ENCODE measurements at regions not wholly inside any gene's neighbourhood (a gene's known extent, or its start where the extent isn't known, plus 50 kb on each side); places are given as distances from the start of the nearest gene placed in this dataset.
"Not testable (repeated sequence)": the region's sequence is repeated elsewhere in the genome, so short reads cannot be mapped to it uniquely, and the experiment has no call there.

DNA sequence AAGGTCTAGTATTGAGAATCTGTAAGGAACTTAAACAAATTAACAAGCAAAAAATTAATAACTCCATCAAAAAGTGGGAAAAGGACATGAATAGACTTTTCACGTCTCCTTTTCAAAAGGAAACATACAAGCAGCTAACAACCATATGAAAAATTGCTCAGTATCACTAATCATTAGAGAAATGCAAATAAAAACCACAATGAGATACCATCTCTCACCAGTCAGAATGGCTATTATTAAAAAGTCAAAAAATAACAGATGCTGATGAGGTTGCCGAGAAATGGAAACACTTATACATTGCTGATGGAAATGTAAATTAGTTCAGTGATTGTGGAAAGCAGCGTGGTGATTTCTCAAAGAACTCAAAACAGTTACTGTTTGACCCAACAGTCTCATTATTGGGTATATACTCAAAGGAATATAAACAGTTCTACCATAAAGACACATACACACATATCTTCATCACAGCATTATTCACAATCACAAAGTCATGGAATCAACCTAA is 410.4 kb upstream of the SMIM31 start:
- DNase-seq = no peak

DNA sequence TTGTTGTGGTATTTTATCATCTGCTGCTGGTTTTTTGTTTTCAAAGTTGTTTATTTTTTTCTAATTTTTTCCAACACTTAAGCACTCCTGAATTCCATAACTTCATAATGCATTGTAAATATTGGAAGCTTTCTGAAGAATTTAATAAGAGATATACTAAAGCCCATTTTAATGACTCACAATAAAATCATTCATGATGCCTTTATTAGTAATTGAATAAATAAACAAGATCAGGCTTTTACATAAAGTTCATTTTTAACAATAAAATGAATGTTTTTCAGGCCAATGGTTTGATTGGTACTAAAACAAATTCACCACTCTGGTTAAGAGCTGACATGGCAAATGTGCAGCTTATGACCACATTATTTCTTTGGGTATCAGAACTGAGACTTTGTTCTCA is 408.2 kb upstream of the SMIM31 start:
- no peak for DNase-seq

DNA sequence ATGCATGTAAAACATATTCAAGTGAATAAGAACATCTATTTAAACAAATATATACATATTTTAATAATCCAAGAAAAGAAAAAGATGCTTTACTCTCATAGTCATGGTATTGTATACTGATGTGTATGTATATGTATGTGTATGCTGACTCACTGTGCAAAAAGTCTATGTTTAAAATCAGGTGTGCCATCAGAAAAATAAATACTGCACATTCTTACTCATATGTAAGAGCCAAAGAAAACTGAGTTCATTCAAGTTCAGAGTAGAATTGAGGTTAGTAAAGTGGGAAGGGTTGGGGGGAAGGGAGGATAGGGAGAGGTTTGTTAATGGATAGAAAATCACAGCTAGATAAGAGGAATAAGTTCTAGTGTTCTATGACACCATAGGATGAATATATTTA is 403.9 kb upstream of the SMIM31 start:
- DNase-seq = no peak

DNA sequence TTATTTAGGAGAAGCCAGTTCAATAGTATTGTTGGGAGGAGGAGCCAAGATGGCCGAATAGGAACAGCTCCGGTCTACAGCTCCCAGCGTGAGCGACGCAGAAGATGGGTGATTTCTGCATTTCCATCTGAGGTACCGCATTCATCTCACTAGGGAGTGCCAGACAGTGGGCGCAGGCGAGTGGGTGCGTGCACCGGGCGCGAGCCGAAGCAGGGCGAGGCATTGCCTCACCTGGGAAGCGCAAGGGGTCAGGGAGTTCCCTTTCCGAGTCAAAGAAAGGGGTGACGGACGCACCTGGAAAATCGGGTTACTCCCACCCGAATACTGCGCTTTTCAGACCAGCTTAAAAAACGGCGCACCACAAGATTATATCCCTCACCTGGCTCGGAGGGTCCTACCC is 403.2 kb upstream of the SMIM31 start:
- DNase-seq = not testable (repeated sequence)

DNA sequence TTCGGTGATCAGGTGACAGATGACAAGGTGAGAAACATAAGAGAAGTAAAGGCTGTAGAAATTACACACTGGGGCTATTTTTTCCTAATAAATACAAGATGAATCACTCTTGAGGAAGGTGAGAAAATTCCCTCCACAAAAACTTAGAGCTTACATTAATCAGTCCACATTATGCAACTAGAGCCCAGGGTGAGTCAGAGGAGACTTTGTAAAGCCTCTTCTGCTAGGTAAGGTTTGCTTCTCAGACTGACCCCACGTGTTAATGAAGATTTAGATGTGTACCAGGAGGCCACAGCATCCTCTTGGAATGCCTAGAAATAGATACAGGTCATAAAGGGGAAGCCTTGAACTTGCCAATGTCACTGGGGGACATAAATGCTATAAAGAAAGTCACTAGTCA is 396.0 kb upstream of the SMIM31 start:
- no peak for DNase-seq

GRCh38 chr4:164358400-164358799 is 395.5 kb upstream of the SMIM31 start:
- DNase-seq = no peak

DNA sequence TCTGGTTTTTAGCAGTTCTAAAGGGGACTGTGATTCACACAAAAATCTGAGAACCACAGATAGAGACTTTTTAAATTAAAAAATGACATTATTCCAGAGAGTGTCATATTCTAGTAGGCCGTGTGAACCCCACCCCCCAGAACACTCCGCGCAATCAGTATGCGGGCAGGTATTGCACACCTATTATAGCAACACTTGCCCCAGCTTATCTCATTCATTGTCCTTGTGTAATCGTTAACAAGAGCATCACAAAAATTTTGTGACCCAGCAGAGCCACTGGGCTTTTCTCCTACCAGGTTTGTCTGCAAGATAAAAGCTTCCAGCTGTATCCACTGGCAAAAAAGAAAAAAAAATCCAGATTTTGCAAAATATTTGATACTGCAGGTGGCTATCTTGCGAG is 394.1 kb upstream of the SMIM31 start:
- no peak for DNase-seq

DNA sequence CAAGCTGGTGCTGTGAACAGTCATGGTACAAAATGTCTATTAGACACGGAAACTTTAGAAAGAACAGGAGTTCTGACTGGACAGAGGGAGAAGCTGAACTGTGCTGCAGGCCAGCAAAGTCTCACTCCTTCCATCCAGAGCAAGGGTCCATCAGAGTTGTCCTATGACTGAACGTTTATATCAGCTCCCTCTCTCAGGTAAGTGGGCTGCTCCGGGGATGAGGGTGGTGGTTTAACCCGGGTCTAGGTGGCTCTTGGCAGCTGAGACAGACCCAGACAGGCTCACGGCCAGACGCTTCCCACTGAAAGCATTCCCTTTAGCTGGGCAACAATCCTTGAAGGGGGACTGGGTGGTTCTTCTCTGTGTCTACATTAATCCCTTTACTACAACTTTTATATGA is 385.0 kb upstream of the SMIM31 start:
- DNase-seq = no peak

DNA sequence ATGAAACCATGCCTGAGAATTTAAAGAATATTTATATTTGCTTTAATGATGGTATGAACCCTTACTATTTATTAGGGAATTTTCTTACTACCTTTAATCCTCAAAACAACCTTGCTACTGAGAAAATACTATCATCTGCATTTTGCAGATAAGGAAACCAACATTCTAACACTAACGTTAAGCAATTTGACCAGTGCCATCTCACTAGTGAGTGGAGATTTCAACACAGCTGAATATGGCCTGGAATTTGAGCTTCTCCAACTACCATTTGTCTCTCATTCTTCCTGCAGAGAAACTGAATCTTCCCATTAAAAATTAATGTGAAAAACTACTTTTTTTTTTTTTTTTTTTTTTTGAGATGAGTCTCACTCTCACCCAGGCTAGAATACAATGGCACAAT is 380.9 kb upstream of the SMIM31 start:
- no peak for DNase-seq

- DNase-seq = no peak
Observed at GRCh38 chr4:164377277-164377676, 376.7 kb upstream of the SMIM31 start.

DNA sequence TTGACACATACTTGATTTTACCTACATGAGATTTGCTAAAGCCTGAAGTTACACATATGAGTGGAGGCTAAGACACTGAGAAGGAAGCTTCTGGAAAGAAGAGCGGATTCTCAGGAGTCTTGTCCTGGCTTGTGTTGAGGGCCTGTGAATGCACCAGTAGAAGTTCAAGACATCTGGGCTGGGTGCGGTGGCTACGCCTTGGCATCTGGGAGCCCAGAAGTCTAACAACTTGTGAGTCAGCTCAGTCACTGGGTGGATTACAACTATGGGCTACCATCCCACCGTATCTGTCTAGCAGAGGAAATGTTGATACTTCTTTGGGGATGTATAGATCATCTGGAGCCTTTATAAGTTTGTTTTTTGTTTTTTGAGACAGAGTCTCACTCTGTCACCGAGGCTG is 375.6 kb upstream of the SMIM31 start:
- DNase-seq = no peak

DNA sequence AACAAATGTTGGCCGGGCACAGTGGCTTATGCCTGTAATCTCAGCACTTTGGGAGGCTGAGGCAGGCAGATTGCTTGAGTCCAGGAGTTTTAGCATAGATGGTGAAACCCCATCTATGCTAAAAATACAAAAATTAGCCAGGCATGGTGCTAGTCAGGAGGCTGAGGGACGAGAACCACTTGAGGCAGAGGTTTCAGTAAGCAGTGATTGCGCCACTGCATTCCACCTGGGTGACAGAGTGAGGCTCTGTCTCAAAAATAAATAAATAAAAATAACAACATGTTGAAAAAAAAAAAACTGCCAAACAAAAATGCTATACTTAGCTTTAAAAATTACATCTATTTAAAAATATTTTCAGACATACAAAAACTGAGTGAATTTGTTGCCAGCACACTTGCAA is 374.2 kb upstream of the SMIM31 start:
- no peak for DNase-seq

GRCh38 chr4:164381859-164382258 is 372.1 kb upstream of the SMIM31 start:
- DNase-seq = no peak

DNA sequence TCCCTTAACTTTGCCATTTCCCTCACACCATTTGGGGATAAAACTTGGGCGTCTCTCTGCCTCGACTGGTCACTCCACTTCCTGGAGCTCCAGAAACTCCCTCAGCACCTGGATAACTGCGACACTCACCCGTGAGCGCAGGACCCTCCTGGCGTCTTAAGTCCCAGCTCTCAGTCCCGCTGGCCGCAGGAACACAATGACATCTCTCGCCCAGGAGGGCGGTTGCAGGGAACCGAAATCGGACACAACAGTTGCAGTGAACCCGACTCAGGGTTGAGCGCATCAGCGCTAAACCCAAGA is 370.9 kb upstream of the SMIM31 start:
- no peak for DNase-seq

DNA sequence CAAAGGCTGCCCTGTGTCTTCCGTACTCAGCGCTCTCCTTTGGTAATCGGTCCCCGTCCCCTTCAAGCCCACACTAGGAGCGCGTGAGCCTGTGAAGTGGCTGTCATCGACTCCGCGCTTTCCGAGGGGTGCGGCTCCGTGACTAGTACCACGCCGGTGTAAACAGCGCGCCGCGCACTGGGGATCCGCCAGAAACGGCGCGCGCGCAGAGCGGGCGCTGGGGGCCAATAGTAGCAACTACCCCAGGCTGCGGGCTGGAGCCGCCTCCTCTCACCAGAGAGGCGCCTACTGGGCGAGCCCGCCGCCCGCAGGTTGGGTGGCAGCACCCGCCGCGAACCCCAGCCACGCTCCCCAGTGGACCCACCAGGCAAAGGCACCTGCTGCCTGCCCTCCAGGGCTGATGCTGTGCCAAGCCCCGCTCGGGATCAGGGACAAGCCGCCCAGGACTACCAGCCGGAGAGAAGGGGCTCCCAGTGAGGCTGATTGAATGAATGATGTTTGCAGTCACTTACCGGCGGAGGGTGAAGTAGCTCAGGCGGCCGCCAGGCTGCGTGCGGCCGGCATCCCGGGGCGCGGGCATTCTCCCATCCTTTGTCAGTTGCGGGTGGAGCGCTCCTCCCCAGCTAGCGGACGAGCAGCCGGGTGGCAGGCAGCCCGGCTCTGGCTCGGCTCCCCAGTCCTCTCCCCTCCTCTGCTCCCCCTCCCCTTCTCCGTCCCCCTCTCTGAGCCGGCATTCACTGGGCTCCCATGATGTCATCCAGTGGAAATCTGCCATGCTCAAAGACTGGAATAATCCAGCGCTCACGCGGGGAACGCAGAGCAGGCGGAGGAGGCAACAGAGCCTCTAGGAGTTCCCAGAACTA is 370.3 kb upstream of the SMIM31 start:
- DNase-seq = no peak

DNA sequence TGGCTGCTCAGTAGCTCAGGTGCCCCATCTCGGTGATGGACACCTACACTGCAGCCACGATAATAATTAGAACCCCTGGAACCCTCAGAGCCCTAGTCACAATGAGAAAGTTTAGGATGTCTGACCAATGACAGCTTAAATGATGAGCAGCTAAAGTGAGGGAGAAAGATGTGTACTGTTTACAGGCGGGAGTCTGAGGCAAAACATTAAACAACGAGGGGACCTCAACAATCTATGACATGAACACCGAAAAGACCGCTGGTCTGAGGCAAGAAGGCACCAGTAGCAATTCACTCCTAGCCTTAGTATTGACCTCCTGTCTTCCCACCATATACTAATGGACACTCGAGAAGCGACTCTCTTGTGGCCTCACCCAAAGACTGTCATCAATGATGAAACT is 369.5 kb upstream of the SMIM31 start:
- DNase-seq = no peak

GRCh38 chr4:164396439-164396838 is 357.5 kb upstream of the SMIM31 start:
- no peak for DNase-seq

GRCh38 chr4:164402554-164402953 is 351.4 kb upstream of the SMIM31 start:
- no peak for DNase-seq

DNA sequence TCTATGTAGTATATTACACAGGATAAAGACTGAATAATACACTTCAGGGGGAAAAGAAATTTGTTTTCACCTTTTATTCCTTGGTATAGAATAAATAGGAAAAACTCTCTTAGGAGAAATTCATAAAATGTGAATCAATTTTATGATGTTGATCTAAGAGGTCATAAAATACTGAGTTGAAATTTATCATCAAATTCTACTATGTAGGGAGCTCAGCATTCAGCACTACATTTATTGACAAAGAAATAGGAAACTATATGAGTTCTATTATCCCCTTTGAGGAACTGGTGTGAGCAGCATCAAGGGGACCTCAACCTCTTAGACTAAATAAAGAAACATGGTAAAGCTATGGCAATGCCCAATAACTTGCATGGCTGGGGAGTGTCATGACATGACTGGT is 348.2 kb upstream of the SMIM31 start:
- DNase-seq = no peak

GRCh38 chr4:164408831-164409230 is 345.1 kb upstream of the SMIM31 start:
- DNase-seq = no peak

DNA sequence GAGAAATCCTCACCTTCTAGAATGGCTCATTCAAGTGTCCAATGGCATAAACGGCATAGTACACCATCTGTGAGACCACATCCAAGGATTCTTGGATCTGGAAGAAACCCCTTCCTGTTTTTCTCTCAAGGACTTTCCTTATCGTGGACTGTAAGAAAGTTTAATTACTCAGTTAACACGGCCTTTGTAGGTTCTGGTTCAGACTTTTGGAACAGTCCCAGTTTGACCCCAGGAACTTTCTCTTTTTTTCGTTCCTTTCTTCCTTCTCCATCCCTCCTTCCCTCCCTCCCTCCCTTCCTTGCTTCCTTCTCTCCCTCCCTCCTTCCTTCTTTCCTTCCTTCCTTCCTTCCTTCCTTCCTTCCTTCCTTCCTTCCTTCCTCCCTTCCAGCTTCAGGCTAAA is 343.5 kb upstream of the SMIM31 start:
- no peak for DNase-seq

GRCh38 chr4:164412246-164412645 is 341.7 kb upstream of the SMIM31 start:
- DNase-seq = no peak

GRCh38 chr4:164413743-164414142 is 340.2 kb upstream of the SMIM31 start:
- no peak for DNase-seq

GRCh38 chr4:164423819-164424218 is 330.1 kb upstream of the SMIM31 start:
- DNase-seq = no peak

- DNase-seq = no peak
Observed at GRCh38 chr4:164424846-164425245, 329.1 kb upstream of the SMIM31 start.

Data from HCEC 1CT (cell line).